ENCODE measurements at regions not wholly inside any gene's neighbourhood (a gene's known extent, or its start where the extent isn't known, plus 50 kb on each side); places are given as distances from the start of the nearest gene placed in this dataset.

GRCh38 chr3:194766845-194767244, 81.2 kb downstream of the FAM43A start:
- TF ChIP-seq CTCF (IDR thresholded peaks at IDR 0.05; ENCODE audit: low read depth, low read length, poor library complexity, severe bottlenecking) (no peak), EZH2phosphoT487 (IDR thresholded peaks at IDR 0.05; ENCODE audit: borderline replicate concordance, low read length) (no peak)

All from DOHH2 (cell line).